HepG2 (cell line): ENCODE measurements at regions not wholly inside any gene's neighbourhood (a gene's known extent, or its start where the extent isn't known, plus 50 kb on each side); places are given as distances from the start of the nearest gene placed in this dataset.

Source experiments
- KDM1A ChIP-seq: IDR thresholded peaks from 2 replicates; pipeline ENCODE4 v1.6.1; 2016; ENCODE audit warnings: missing compliant biosample characterization
- MZF1 ChIP-seq: sonication (generic); formaldehyde crosslinking; IDR thresholded peaks from 2 replicates; pipeline ENCODE4 v1.8.1; 2023; ENCODE audit warnings: mild to moderate bottlenecking, missing genetic modification reagents, borderline replicate concordance
- REST ChIP-seq, 2 experiments: IDR thresholded peaks; 2 replicates each; pipeline ENCODE4 v1.6.1; 2011 to 2012; ENCODE audit warnings: low read length in 2 of 2, borderline replicate concordance in 1 of 2, low read depth in 1 of 2, mild to moderate bottlenecking in 1 of 2, moderate library complexity in 1 of 2
- SIX1 ChIP-seq: sonication (generic); formaldehyde crosslinking; IDR thresholded peaks from 2 replicates; pipeline ENCODE4 v1.4.0; 2020; ENCODE audit warnings: missing genetic modification reagents, borderline replicate concordance
- ZBED4 ChIP-seq: sonication (generic); formaldehyde crosslinking; IDR thresholded peaks from 2 replicates; pipeline ENCODE4 v1.4.0; 2020; ENCODE audit warnings: missing genetic modification reagents, borderline replicate concordance
- ZBTB33 ChIP-seq: sonication (generic); formaldehyde crosslinking; IDR thresholded peaks from 2 replicates; pipeline ENCODE4 v1.4.0; 2020; ENCODE audit warnings: missing genetic modification reagents
- ZNF281 ChIP-seq: sonication (generic); formaldehyde crosslinking; IDR thresholded peaks from 2 replicates; pipeline ENCODE4 v1.4.0; 2020; ENCODE audit warnings: missing genetic modification reagents, borderline replicate concordance
- ZNF670 ChIP-seq: sonication (generic); formaldehyde crosslinking; IDR thresholded peaks from 2 replicates; pipeline ENCODE4 v1.8.0; 2022; ENCODE audit warnings: mild to moderate bottlenecking, missing genetic modification reagents, borderline replicate concordance
- ZNF816 ChIP-seq: sonication (generic); formaldehyde crosslinking; IDR thresholded peaks from 2 replicates; pipeline ENCODE4 v1.8.0; 2022; ENCODE audit warnings: missing genetic modification reagents, mild to moderate bottlenecking, borderline replicate concordance
- ZSCAN20 ChIP-seq: sonication (generic); formaldehyde crosslinking; IDR thresholded peaks from 2 replicates; pipeline ENCODE4 v1.4.0; 2020; ENCODE audit warnings: missing genetic modification reagents, mild to moderate bottlenecking, borderline replicate concordance
- TF ChIP-seq, protein P1 (sequence below): sonication (generic); formaldehyde crosslinking; IDR thresholded peaks from 2 replicates; pipeline ENCODE4 v1.5.0; 2020; ENCODE audit warnings: missing genetic modification reagents
- TF ChIP-seq, protein P2 (sequence below): IDR thresholded peaks from 2 replicates; pipeline ENCODE4 v1.6.1; 2016

GRCh38 chr9:106644661-106645060 lies 218.3 kb upstream of the ZNF462 start:
- TF ChIP-seq ZNF816 (CRISPR knock-in tag), result no peak
- TF ChIP-seq MZF1, result no peak
- TF ChIP-seq ZNF281 (CRISPR knock-in tag), result no peak
- no peak for TF ChIP-seq ZBED4
- no peak for TF ChIP-seq ZSCAN20
- TF ChIP-seq, protein P1, sequence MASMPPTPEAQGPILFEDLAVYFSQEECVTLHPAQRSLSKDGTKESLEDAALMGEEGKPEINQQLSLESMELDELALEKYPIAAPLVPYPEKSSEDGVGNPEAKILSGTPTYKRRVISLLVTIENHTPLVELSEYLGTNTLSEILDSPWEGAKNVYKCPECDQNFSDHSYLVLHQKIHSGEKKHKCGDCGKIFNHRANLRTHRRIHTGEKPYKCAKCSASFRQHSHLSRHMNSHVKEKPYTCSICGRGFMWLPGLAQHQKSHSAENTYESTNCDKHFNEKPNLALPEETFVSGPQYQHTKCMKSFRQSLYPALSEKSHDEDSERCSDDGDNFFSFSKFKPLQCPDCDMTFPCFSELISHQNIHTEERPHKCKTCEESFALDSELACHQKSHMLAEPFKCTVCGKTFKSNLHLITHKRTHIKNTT (CRISPR knock-in tag), result no peak
- TF ChIP-seq, protein P2, sequence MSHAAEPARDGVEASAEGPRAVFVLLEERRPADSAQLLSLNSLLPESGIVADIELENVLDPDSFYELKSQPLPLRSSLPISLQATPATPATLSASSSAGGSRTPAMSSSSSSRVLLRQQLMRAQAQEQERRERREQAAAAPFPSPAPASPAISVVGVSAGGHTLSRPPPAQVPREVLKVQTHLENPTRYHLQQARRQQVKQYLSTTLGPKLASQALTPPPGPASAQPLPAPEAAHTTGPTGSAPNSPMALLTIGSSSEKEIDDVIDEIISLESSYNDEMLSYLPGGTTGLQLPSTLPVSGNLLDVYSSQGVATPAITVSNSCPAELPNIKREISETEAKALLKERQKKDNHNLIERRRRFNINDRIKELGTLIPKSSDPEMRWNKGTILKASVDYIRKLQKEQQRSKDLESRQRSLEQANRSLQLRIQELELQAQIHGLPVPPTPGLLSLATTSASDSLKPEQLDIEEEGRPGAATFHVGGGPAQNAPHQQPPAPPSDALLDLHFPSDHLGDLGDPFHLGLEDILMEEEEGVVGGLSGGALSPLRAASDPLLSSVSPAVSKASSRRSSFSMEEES, result no peak
- TF ChIP-seq KDM1A (CRISPR knock-in tag), result no peak
- TF ChIP-seq SIX1 (CRISPR knock-in tag), result no peak
- TF ChIP-seq ZNF670 (CRISPR knock-in tag), result no peak
- TF ChIP-seq ZBTB33, result no peak
- TF ChIP-seq REST (IDR thresholded peaks at IDR 0.05; ENCODE audit: borderline replicate concordance in 1 of 2, low read depth in 1 of 2, low read length in 2 of 2), result no peak
